ENCODE measurements at regions not wholly inside any gene's neighbourhood (a gene's known extent, or its start where the extent isn't known, plus 50 kb on each side); places are given as distances from the start of the nearest gene placed in this dataset.

DNA sequence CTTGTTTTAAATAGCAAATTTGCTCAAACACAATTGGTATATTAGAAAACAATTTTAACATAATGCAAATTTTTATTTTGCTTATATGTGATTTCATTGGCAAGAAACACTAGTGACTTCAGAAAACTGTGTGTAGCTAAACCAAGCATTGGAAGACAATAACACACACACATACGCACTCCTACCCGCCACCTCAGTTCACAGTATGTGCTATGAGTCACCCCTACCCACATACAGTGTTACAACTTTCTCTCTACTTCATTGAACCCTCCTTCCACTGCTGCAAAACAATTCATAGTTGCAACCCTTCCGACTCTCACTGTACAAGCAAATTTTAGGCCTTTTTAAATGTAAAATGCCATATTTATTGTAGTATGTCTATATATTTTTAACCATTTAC, 119.9 kb upstream of the THSD7A start:
- TF ChIP-seq CTCF (IDR thresholded peaks at IDR 0.05) (no peak), POLR2A (IDR thresholded peaks at IDR 0.05) (no peak)
